Gastrocnemius medialis (tissue), 4 donors: ENCODE measurements at regions not wholly inside any gene's neighbourhood (a gene's known extent, or its start where the extent isn't known, plus 50 kb on each side); places are given as distances from the start of the nearest gene placed in this dataset.

ENCODE experiments used
- ATAC-seq, 2 donors: fragments of 150-250 bp; one replicate each; pipeline ENCODE4 v1.9.1; 2016
- DNase-seq, 2 donors: peaks; one replicate each; pipeline ENCODE4 v3.0.0-alpha.2; 2019
- H3K27ac ChIP-seq, 4 donors: fragments of 200-600 bp; sonication (generic); 1 replicate in 1 of 4; 2 replicates in 3 of 4; pipeline ENCODE4 v1.5.1; 2016 to 2018; ENCODE audit warnings: mild to moderate bottlenecking in 2 of 4, moderate library complexity in 1 of 4
- H3K27me3 ChIP-seq, 3 donors: fragments of 200-600 bp; sonication (generic) in 2 of 3; 1 replicate in 1 of 3; 2 replicates in 2 of 3; pipeline versions ENCODE4 v1.5.1 to v1.6.0; 2016 to 2019; ENCODE audit warnings: mild to moderate bottlenecking in 1 of 3, moderate library complexity in 1 of 3
- H3K36me3 ChIP-seq, 2 donors: fragments of 200-600 bp; sonication (generic) in 1 of 2; one replicate each; pipeline ENCODE4 v1.5.1; 2017 to 2018
- H3K4me1 ChIP-seq, 2 donors: fragments of 200-600 bp; sonication (generic) in 1 of 2; one replicate each; pipeline ENCODE4 v1.5.1; 2016 to 2017; ENCODE audit warnings: mild to moderate bottlenecking in 2 of 2
- H3K4me3 ChIP-seq, 4 donors: fragments of 200-600 bp; sonication (generic) in 3 of 4; 1 replicate in 1 of 4; 2 replicates in 3 of 4; pipeline ENCODE4 v1.5.1; 2016 to 2019; ENCODE audit warnings: mild to moderate bottlenecking in 2 of 4
- H3K9me3 ChIP-seq, 3 donors: fragments of 200-600 bp; sonication (generic) in 2 of 3; 1 replicate in 1 of 3; 2 replicates in 2 of 3; pipeline ENCODE4 v1.5.1; 2016 to 2019
- CTCF ChIP-seq, 5 experiments: fragments of 450-650 bp in 3 of 5; fragments of 200-600 bp in 2 of 5; sonication (generic) in 2 of 5; IDR thresholded peaks in 4 of 5; conservative IDR thresholded peaks in 1 of 5; 1 replicate in 4 of 5; 2 replicates in 1 of 5; pipeline ENCODE4 v1.5.1; 2016 to 2019; ENCODE audit warnings: antibody characterized with exemption in 5 of 5, mild to moderate bottlenecking in 3 of 5, moderate library complexity in 3 of 5
- POLR2A ChIP-seq, 2 donors: fragments of 450-650 bp; IDR thresholded peaks; one replicate each; pipeline ENCODE4 v1.6.1; 2017; ENCODE audit warnings: antibody characterized with exemption in 2 of 2, mild to moderate bottlenecking in 2 of 2, moderate library complexity in 2 of 2
- in situ Hi-C, 4 donors: fragments of 200-750 bp; cut with MboI; loops; one replicate each; pipeline versions ENCODE4 v1.15.0 to v1.8.0; 2017; ENCODE audit warnings: low sequenced_read_pairs in 4 of 4
- intact Hi-C: fragments of 100-400 bp; cut with DNase I; formaldehyde crosslinking; loops from one replicate; pipeline ENCODE4 v1.15.1; 2023; ENCODE audit warnings: low total_unique reads

- Histone ChIP-seq H3K27ac (no peak overlapping the region), H3K9me3 (no peaks in the 10 kb centered on the region), H3K4me3 (no peak overlapping the region), H3K36me3 (no peaks in the 10 kb centered on the region), H3K27me3 (no peaks in the 10 kb centered on the region), H3K4me1 (no peaks in the 10 kb centered on the region)
- DNase-seq, result no peak
- TF ChIP-seq POLR2A (IDR thresholded peaks at IDR 0.05) (no peak), CTCF (IDR thresholded peaks at IDR 0.05 in 4 of 5, conservative IDR thresholded peaks at IDR 0.05 in 1 of 5) (no peak)
- intact Hi-C loops (no loop called here), in situ Hi-C loops (no loop called here)
- no peak for ATAC-seq
Observed at GRCh38 chr5:116930616-116931015, 356.0 kb upstream of the SEMA6A start.

- Histone ChIP-seq H3K27me3 (no peaks in the 10 kb centered on the region), H3K27ac (no peak overlapping the region), H3K9me3 (no peaks in the 10 kb centered on the region), H3K4me1 (no peaks in the 10 kb centered on the region), H3K36me3 (no peaks in the 10 kb centered on the region), H3K4me3 (no peak overlapping the region)
- ATAC-seq (no peak), DNase-seq (no peak)
- in situ Hi-C loops, result no loop called here
- intact Hi-C loops, result no loop called here
- TF ChIP-seq CTCF (IDR thresholded peaks at IDR 0.05 in 4 of 5, conservative IDR thresholded peaks at IDR 0.05 in 1 of 5) (no peak), POLR2A (IDR thresholded peaks at IDR 0.05) (no peak)
Observed at GRCh38 chr5:116923344-116923743, 348.7 kb upstream of the SEMA6A start.

DNA sequence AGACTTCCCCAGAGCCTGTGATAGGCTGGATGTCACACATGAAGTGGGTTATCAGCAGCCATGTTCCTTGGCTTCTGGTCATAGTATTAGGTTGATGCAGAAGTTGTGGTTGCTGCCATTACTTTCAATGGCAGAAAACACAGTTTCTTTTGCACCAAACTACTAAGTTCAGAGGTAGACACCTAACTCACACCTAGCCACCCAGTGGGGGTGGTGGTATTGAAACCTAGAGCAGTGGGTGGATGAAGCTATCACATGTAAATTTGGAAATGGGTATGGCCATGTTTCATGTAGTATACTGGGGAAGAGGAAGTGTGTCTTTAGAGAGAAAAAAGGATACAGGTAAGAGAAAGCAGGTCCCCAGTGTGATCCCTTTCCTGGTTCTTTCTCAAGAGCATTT is 347.9 kb upstream of the SEMA6A start:
- no peaks in the 10 kb centered on the region for H3K27me3 ChIP-seq
- no peaks in the 10 kb centered on the region for H3K9me3 ChIP-seq
- in situ Hi-C loops (no loop called here), intact Hi-C loops (no loop called here)
- H3K27ac ChIP-seq, result no peak overlapping the region
- no peaks in the 10 kb centered on the region for H3K4me1 ChIP-seq
- H3K36me3 ChIP-seq, result no peaks in the 10 kb centered on the region
- ATAC-seq, result no peak
- no peak overlapping the region for H3K4me3 ChIP-seq
- no peak for TF ChIP-seq POLR2A (IDR thresholded peaks at IDR 0.05)
- TF ChIP-seq CTCF (IDR thresholded peaks at IDR 0.05 in 4 of 5, conservative IDR thresholded peaks at IDR 0.05 in 1 of 5), result no peak
- DNase-seq, result no peak

DNA sequence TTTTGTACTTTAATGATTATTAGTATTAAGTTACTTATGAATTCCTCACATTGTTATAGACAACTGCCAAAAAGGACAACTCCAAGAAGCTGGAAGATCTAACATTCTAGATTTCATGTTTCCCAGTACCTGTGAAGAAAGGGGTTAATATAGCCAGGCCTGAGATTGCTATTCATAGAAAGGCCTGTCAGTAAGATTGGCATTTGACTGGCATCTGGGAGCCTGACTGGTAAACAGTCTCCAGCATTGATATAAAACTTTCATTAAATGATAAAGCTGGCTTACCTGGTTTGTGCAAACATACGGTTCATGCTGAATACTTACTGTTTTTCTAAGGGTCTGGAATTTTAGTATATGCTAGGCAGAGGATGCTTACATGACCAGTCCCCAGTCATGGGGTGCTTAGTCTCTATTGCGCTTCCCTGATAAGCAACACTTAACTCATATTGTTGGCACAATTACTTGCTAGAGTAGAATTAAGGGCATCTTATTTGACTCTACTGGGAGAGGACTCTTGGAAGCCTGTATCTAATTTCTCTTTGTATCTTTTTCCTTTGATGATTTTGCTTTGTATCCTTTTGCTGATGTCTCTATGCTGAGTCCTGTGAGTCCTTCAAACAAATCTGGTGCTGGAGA is 340.4 kb upstream of the SEMA6A start:
- DNase-seq, result no peak
- Histone ChIP-seq H3K9me3 (no peaks in the 10 kb centered on the region), H3K27me3 (no peaks in the 10 kb centered on the region), H3K4me1 (no peaks in the 10 kb centered on the region), H3K36me3 (no peaks in the 10 kb centered on the region), H3K27ac (no peak overlapping the region), H3K4me3 (no peak overlapping the region)
- ATAC-seq, result no peak
- intact Hi-C loops (no loop called here), in situ Hi-C loops (no loop called here)
- TF ChIP-seq POLR2A (IDR thresholded peaks at IDR 0.05) (no peak), CTCF (IDR thresholded peaks at IDR 0.05 in 4 of 5, conservative IDR thresholded peaks at IDR 0.05 in 1 of 5) (no peak)

GRCh38 chr5:116912221-116912620 is 337.6 kb upstream of the SEMA6A start:
- Histone ChIP-seq H3K36me3 (no peaks in the 10 kb centered on the region), H3K4me1 (no peaks in the 10 kb centered on the region), H3K27ac (no peak overlapping the region), H3K4me3 (no peak overlapping the region), H3K27me3 (no peaks in the 10 kb centered on the region), H3K9me3 (no peaks in the 10 kb centered on the region)
- TF ChIP-seq POLR2A (IDR thresholded peaks at IDR 0.05), result no peak
- no peak for TF ChIP-seq CTCF (IDR thresholded peaks at IDR 0.05 in 4 of 5, conservative IDR thresholded peaks at IDR 0.05 in 1 of 5)
- in situ Hi-C loops (no loop called here), intact Hi-C loops (no loop called here)
- no peak for ATAC-seq
- no peak for DNase-seq
